Neural cell (in vitro differentiated cells): ENCODE measurements at regions not wholly inside any gene's neighbourhood (a gene's known extent, or its start where the extent isn't known, plus 50 kb on each side); places are given as distances from the start of the nearest gene placed in this dataset.

ENCODE experiments used
- H2AFZ ChIP-seq: fragments of 200-600, 300-800 bp; sonication (generic), shearing (Covaris generic); 2 replicates; pipeline ENCODE4 v1.6.0; 2014; ENCODE audit warnings: low read depth, mild to moderate bottlenecking, antibody characterized with exemption, low read length, moderate library complexity
- H3F3A ChIP-seq: fragments of 200-600 bp; shearing (Covaris generic); 2 replicates; pipeline ENCODE4 v1.6.1; 2016; ENCODE audit warnings: mild to moderate bottlenecking, moderate library complexity, mixed read lengths, antibody characterized with exemption, low read length; ENCODE audit not compliant: insufficient read depth, poor library complexity, severe bottlenecking
- H3K27ac ChIP-seq: fragments of 200-600, 300-800 bp; sonication (generic), shearing (Covaris generic); 2 replicates; pipeline ENCODE4 v1.5.1; 2014; ENCODE audit warnings: mild to moderate bottlenecking, low read length, moderate library complexity
- H3K27me3 ChIP-seq: fragments of 300-800, 200-600 bp; sonication (generic), shearing (Covaris generic); 2 replicates; pipeline ENCODE4 v1.6.0; 2014; ENCODE audit warnings: mild to moderate bottlenecking, low read depth, low read length, moderate library complexity; ENCODE audit not compliant: insufficient read depth
- H3K36me3 ChIP-seq: fragments of 300-800, 200-600 bp; sonication (generic), shearing (Covaris generic); 2 replicates; pipeline ENCODE4 v1.5.1; 2014; ENCODE audit warnings: mild to moderate bottlenecking, antibody characterized with exemption, low read length, moderate library complexity; ENCODE audit not compliant: insufficient read depth
- H3K4me2 ChIP-seq: fragments of 300-800, 200-600 bp; sonication (generic), shearing (Covaris generic); 2 replicates; pipeline ENCODE4 v1.6.0; 2014; ENCODE audit warnings: mild to moderate bottlenecking, low read length
- H3K4me3 ChIP-seq: fragments of 300-800, 200-600 bp; sonication (generic), shearing (Covaris generic); 2 replicates; pipeline ENCODE4 v1.5.1; 2014; ENCODE audit warnings: mild to moderate bottlenecking, low read length, moderate library complexity
- H3K79me2 ChIP-seq: fragments of 200-600 bp; shearing (Covaris generic); replicated peaks from 2 replicates; pipeline ENCODE4 v1.6.0; 2014; ENCODE audit warnings: mild to moderate bottlenecking, low read length, moderate library complexity; ENCODE audit not compliant: insufficient read depth
- H3K9ac ChIP-seq: fragments of 300-800, 200-600 bp; sonication (generic), shearing (Covaris generic); 2 replicates; pipeline ENCODE4 v1.6.1; 2016; ENCODE audit warnings: mild to moderate bottlenecking, low read length, mixed read lengths
- H3K9me2 ChIP-seq: fragments of 200-600 bp; shearing (Covaris generic); 2 replicates; pipeline ENCODE4 v1.6.1; 2016; ENCODE audit warnings: mild to moderate bottlenecking, low read length, mixed read lengths; ENCODE audit not compliant: insufficient read depth
- H3K9me3 ChIP-seq: fragments of 200-600, 300-800 bp; sonication (generic), shearing (Covaris generic); 2 replicates; pipeline ENCODE4 v1.6.1; 2016; ENCODE audit warnings: mild to moderate bottlenecking, mixed run types, low read length, moderate library complexity, mixed read lengths
- H4K20me1 ChIP-seq: fragments of 200-600 bp; shearing (Covaris generic); 2 replicates; pipeline ENCODE4 v1.6.1; 2016; ENCODE audit warnings: mild to moderate bottlenecking, mixed run types; ENCODE audit not compliant: insufficient read depth
- EP300 ChIP-seq: fragments of 450-650 bp; conservative IDR thresholded peaks from 2 replicates; pipeline ENCODE4 v1.6.1; 2014; ENCODE audit warnings: antibody characterized with exemption, mild to moderate bottlenecking, moderate library complexity; ENCODE audit not compliant: poor library complexity, severe bottlenecking
- EZH2 ChIP-seq: fragments of 200-600, 300-800 bp; shearing (Covaris generic), sonication (generic); IDR thresholded peaks from 2 replicates; pipeline ENCODE4 v1.6.1; 2014; ENCODE audit warnings: antibody characterized with exemption, low read length, borderline replicate concordance, mild to moderate bottlenecking; ENCODE audit not compliant: insufficient read depth, poor library complexity, severe bottlenecking
- MXI1 ChIP-seq: fragments of 450-650 bp; conservative IDR thresholded peaks from 2 replicates; pipeline ENCODE4 v1.6.1; 2014; ENCODE audit warnings: antibody characterized with exemption, mild to moderate bottlenecking; ENCODE audit not compliant: poor library complexity, severe bottlenecking
- POLR2AphosphoS5 ChIP-seq: IDR thresholded peaks from 2 replicates; pipeline ENCODE4 v1.6.1; 2012
- RAD21 ChIP-seq: fragments of 450-650 bp; conservative IDR thresholded peaks from 2 replicates; pipeline ENCODE4 v1.6.1; 2014; ENCODE audit warnings: antibody characterized with exemption, mild to moderate bottlenecking, moderate library complexity
- SMC3 ChIP-seq: fragments of 450-650 bp; conservative IDR thresholded peaks from 2 replicates; pipeline ENCODE4 v1.6.1; 2014; ENCODE audit warnings: antibody characterized with exemption, mild to moderate bottlenecking, moderate library complexity; ENCODE audit not compliant: poor library complexity
- TAF1 ChIP-seq: IDR thresholded peaks from 2 replicates; pipeline ENCODE4 v1.6.1; 2012; ENCODE audit warnings: low read depth
- TF ChIP-seq, protein P1 (sequence below): fragments of 450-650 bp; IDR thresholded peaks from 2 replicates; pipeline ENCODE4 v1.5.1; 2014; ENCODE audit warnings: antibody characterized with exemption, mild to moderate bottlenecking, moderate library complexity; ENCODE audit not compliant: poor library complexity, severe bottlenecking
- TF ChIP-seq, protein P2 (sequence below): IDR thresholded peaks from 2 replicates; pipeline ENCODE4 v1.6.1; 2012; ENCODE audit warnings: borderline replicate concordance

DNA sequence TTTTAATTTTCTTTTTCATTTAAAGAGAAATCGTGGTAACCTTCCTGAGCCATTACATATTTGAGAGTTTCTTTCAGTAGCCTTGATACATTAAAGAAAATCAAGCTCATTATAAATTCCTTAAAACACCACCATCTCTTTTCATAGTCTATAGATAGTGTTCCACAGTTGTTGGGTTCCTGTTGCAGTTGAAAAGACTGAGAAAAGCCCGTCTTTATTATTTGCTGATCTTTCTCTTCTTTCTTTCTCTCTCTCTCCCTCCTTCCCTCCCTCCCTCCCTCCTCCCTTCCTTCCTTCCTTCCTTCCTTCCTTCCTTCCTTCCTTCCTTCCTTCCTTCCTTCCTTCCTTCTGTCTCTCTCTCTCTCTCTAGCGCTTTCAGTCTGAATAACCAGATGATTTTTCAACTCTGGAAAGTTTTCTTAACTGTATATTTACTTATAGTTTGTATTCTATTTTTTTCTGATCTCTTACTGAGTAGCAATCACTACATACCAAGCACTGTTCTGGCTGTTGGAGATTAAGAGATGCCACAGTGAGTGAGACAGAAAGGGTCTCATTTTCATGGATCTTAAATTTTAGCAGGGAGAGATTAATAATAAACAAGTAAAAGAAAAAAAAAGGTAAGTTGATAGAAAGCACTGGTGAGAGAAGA, 157.5 kb downstream of the TINAG start:
- no peak overlapping the region for H3K4me2 ChIP-seq
- no peaks in the 10 kb centered on the region for H4K20me1 ChIP-seq
- no peaks in the 10 kb centered on the region for H3K79me2 ChIP-seq
- H3K9me3 ChIP-seq: no peaks in the 10 kb centered on the region
- TF ChIP-seq, protein P1, sequence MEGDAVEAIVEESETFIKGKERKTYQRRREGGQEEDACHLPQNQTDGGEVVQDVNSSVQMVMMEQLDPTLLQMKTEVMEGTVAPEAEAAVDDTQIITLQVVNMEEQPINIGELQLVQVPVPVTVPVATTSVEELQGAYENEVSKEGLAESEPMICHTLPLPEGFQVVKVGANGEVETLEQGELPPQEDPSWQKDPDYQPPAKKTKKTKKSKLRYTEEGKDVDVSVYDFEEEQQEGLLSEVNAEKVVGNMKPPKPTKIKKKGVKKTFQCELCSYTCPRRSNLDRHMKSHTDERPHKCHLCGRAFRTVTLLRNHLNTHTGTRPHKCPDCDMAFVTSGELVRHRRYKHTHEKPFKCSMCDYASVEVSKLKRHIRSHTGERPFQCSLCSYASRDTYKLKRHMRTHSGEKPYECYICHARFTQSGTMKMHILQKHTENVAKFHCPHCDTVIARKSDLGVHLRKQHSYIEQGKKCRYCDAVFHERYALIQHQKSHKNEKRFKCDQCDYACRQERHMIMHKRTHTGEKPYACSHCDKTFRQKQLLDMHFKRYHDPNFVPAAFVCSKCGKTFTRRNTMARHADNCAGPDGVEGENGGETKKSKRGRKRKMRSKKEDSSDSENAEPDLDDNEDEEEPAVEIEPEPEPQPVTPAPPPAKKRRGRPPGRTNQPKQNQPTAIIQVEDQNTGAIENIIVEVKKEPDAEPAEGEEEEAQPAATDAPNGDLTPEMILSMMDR: no peak
- no peak for TF ChIP-seq EP300
- no peak for TF ChIP-seq EZH2
- TF ChIP-seq MXI1: no peak
- TF ChIP-seq SMC3: no peak
- TF ChIP-seq TAF1: no peak
- no peak for TF ChIP-seq RAD21
- TF ChIP-seq, protein P2, sequence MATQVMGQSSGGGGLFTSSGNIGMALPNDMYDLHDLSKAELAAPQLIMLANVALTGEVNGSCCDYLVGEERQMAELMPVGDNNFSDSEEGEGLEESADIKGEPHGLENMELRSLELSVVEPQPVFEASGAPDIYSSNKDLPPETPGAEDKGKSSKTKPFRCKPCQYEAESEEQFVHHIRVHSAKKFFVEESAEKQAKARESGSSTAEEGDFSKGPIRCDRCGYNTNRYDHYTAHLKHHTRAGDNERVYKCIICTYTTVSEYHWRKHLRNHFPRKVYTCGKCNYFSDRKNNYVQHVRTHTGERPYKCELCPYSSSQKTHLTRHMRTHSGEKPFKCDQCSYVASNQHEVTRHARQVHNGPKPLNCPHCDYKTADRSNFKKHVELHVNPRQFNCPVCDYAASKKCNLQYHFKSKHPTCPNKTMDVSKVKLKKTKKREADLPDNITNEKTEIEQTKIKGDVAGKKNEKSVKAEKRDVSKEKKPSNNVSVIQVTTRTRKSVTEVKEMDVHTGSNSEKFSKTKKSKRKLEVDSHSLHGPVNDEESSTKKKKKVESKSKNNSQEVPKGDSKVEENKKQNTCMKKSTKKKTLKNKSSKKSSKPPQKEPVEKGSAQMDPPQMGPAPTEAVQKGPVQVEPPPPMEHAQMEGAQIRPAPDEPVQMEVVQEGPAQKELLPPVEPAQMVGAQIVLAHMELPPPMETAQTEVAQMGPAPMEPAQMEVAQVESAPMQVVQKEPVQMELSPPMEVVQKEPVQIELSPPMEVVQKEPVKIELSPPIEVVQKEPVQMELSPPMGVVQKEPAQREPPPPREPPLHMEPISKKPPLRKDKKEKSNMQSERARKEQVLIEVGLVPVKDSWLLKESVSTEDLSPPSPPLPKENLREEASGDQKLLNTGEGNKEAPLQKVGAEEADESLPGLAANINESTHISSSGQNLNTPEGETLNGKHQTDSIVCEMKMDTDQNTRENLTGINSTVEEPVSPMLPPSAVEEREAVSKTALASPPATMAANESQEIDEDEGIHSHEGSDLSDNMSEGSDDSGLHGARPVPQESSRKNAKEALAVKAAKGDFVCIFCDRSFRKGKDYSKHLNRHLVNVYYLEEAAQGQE: no peak
- no peak for TF ChIP-seq POLR2AphosphoS5
- no peak overlapping the region for H2AFZ ChIP-seq
- H3K9me2 ChIP-seq: no peaks in the 10 kb centered on the region
- H3K36me3 ChIP-seq: no peaks in the 10 kb centered on the region
- H3K9ac ChIP-seq: no peak overlapping the region
- H3F3A ChIP-seq: no peaks in the 10 kb centered on the region
- H3K4me3 ChIP-seq: no peak overlapping the region
- no peaks in the 10 kb centered on the region for H3K27me3 ChIP-seq
- H3K27ac ChIP-seq: no peak overlapping the region

- H3K27me3 ChIP-seq: no peaks in the 10 kb centered on the region
- no peaks in the 10 kb centered on the region for H3K9me2 ChIP-seq
- no peak overlapping the region for H3K4me2 ChIP-seq
- no peaks in the 10 kb centered on the region for H3F3A ChIP-seq
- no peaks in the 10 kb centered on the region for H3K79me2 ChIP-seq
- H3K4me3 ChIP-seq: no peak overlapping the region
- H3K27ac ChIP-seq: no peak overlapping the region
- no peaks in the 10 kb centered on the region for H4K20me1 ChIP-seq
- no peaks in the 10 kb centered on the region for H3K9me3 ChIP-seq
- TF ChIP-seq RAD21: no peak
- no peak for TF ChIP-seq TAF1
- no peak for TF ChIP-seq SMC3
- TF ChIP-seq POLR2AphosphoS5: no peak
- no peak for TF ChIP-seq EZH2
- no peak for TF ChIP-seq MXI1
- TF ChIP-seq, protein P2: no peak
- TF ChIP-seq, protein P1: no peak
- TF ChIP-seq EP300: no peak
- no peaks in the 10 kb centered on the region for H3K36me3 ChIP-seq
- no peak overlapping the region for H3K9ac ChIP-seq
- H2AFZ ChIP-seq: no peak overlapping the region
These were observed 159.1 kb downstream of the TINAG start for GRCh38 chr6:54467384-54467783.
